ENCODE measurements at regions not wholly inside any gene's neighbourhood (a gene's known extent, or its start where the extent isn't known, plus 50 kb on each side); places are given as distances from the start of the nearest gene placed in this dataset.

DNA sequence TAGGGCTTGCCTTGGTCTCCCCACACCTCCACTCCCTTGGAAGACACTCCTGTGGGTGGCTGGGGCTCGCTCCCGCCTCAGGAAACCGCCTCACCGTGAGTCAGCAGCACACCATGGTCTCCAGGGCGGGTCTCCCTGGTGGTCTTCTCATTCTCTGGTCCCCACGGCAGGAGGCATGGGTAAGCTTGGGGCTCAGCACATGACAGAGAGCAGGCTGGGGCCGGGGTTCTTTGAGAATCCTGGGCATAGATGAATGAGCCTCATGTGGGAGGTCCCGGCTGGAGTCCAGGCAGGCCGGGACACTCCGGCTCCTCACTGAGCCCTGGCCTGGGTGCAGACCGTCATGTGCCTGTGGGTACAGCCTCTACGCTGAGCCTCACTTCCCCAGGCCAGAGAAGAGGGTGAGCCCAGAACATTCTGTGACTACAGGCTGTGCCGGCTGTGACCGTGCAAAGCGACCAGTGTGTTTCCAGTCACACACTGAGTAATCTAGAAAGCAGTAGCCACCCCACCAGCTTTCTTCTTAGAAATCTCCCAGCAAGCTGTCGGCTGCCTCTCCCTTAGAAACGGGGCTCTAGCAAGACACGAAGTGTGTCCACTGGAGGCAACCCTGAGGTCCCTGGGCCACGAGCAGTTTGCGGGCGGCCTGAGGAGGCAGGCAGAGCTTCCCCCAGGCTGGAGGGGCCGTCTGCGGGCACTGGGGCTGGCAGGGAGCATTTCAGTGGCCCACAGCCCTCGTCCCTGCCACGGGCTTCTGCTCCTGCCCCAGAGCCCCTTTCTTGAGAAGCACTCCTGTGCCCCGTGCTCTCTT, 93.1 kb downstream of the RHOB start (continued):
- TF ChIP-seq, protein P1, sequence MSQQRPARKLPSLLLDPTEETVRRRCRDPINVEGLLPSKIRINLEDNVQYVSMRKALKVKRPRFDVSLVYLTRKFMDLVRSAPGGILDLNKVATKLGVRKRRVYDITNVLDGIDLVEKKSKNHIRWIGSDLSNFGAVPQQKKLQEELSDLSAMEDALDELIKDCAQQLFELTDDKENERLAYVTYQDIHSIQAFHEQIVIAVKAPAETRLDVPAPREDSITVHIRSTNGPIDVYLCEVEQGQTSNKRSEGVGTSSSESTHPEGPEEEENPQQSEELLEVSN (IDR thresholded peaks at IDR 0.05; ENCODE audit: borderline replicate concordance in 1 of 2, extremely low read depth in 1 of 2, insufficient read depth in 1 of 2, insufficient read length in 1 of 2, low read depth in 1 of 2, low read length in 1 of 2, poor library complexity in 1 of 2, severe bottlenecking in 1 of 2) = peak in 1 of 2 experiments; percentile 5
- TF ChIP-seq ZEB2 (IDR thresholded peaks at IDR 0.05) (no peak), POLR2G (IDR thresholded peaks at IDR 0.05; ENCODE audit: low read depth, low read length) (no peak), TAF7 (tag; IDR thresholded peaks at IDR 0.05) (no peak), NR2C2 (CRISPR knock-in tag; IDR thresholded peaks at IDR 0.05) (no peak), NR2C2 (tag; IDR thresholded peaks at IDR 0.05) (no peak), CHD4 (IDR thresholded peaks at IDR 0.05; ENCODE audit: insufficient read depth, insufficient replicate concordance, low read depth, low read length, poor library complexity, severe bottlenecking) (no peak), ILF3 (IDR thresholded peaks at IDR 0.05; ENCODE audit: borderline replicate concordance) (no peak), ZNF217 (CRISPR knock-in tag; IDR thresholded peaks at IDR 0.05) (no peak), ZNF23 (CRISPR knock-in tag; IDR thresholded peaks at IDR 0.05) (no peak), ZNF699 (CRISPR knock-in tag; IDR thresholded peaks at IDR 0.05; ENCODE audit: insufficient replicate concordance) (no peak), IFI16 (CRISPR knock-in tag; IDR thresholded peaks at IDR 0.05) (no peak), SIN3B (IDR thresholded peaks at IDR 0.05; ENCODE audit: low read depth) (no peak), L3MBTL2 (IDR thresholded peaks at IDR 0.05) (peak; percentile 61), RBM22 (IDR thresholded peaks at IDR 0.05; ENCODE audit: low read depth, low read length, poor library complexity, severe bottlenecking) (no peak), RBM14 (IDR thresholded peaks at IDR 0.05; ENCODE audit: borderline replicate concordance, insufficient read depth, low read depth, low read length) (no peak), ZNF175 (CRISPR knock-in tag; IDR thresholded peaks at IDR 0.05; ENCODE audit: low read depth) (no peak), MED1 (CRISPR knock-in tag; IDR thresholded peaks at IDR 0.05; ENCODE audit: borderline replicate concordance) (no peak), ZNF134 (CRISPR knock-in tag; conservative IDR thresholded peaks at IDR 0.05) (no peak), GTF2A2 (tag; IDR thresholded peaks at IDR 0.05) (no peak), ZNF354B (CRISPR knock-in tag; IDR thresholded peaks at IDR 0.05) (no peak), SNIP1 (IDR thresholded peaks at IDR 0.05; ENCODE audit: low read depth) (no peak), HLTF (IDR thresholded peaks at IDR 0.05) (no peak), EZH2 (IDR thresholded peaks at IDR 0.05; ENCODE audit: borderline replicate concordance, low read depth, low read length) (no peak)
- TF ChIP-seq, protein P2, sequence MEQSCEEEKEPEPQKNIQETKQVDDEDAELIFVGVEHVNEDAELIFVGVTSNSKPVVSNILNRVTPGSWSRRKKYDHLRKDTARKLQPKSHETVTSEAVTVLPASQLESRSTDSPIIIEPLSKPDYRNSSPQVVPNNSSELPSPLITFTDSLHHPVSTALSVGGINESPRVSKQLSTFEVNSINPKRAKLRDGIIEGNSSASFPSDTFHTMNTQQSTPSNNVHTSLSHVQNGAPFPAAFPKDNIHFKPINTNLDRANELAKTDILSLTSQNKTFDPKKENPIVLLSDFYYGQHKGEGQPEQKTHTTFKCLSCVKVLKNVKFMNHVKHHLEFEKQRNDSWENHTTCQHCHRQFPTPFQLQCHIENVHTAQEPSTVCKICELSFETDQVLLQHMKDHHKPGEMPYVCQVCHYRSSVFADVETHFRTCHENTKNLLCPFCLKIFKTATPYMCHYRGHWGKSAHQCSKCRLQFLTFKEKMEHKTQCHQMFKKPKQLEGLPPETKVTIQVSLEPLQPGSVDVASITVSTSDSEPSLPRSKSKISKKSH (CRISPR knock-in tag; IDR thresholded peaks at IDR 0.05) = no peak
- TF ChIP-seq, protein P3, sequence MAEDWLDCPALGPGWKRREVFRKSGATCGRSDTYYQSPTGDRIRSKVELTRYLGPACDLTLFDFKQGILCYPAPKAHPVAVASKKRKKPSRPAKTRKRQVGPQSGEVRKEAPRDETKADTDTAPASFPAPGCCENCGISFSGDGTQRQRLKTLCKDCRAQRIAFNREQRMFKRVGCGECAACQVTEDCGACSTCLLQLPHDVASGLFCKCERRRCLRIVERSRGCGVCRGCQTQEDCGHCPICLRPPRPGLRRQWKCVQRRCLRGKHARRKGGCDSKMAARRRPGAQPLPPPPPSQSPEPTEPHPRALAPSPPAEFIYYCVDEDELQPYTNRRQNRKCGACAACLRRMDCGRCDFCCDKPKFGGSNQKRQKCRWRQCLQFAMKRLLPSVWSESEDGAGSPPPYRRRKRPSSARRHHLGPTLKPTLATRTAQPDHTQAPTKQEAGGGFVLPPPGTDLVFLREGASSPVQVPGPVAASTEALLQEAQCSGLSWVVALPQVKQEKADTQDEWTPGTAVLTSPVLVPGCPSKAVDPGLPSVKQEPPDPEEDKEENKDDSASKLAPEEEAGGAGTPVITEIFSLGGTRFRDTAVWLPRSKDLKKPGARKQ (CRISPR knock-in tag; IDR thresholded peaks at IDR 0.05) = no peak
